ENCODE measurements at regions not wholly inside any gene's neighbourhood (a gene's known extent, or its start where the extent isn't known, plus 50 kb on each side); places are given as distances from the start of the nearest gene placed in this dataset.

DNA sequence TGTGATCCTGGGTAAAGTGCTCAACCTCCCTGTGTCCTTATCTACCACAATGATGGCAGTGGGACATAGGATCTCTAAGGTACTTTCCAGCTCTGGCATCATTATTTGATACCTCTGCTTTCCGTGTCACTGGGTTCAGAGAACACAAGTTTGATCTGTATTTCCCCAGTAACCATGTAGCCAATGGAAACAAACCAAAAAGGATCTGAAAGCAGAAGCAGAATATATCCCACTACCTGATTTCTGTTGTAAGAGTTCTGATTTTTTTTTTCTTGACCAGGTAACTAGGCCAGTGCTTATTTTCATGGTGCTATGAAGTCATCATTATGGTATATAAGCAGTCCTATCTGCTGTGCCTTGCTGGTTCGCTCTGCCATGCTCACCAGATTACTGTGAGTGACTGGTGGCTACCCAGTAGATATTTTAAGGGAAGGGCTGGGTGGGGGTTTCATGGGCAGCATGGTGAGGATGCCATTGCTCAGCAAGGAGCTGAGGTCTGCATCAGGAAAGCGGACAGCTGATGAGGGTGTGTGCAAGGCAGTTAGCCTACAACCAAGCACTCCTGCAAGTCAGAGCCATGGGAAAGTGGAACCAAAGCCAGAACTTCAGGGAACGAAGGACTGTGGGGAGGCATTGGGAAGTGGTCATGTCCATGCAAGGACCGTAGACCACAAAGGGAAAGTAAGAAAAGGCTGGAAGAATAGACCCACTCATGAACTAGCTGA is 104.9 kb upstream of the EDEM3 start:
- H3K27me3 ChIP-seq: no peaks in the 10 kb centered on the region
- H3K4me3 ChIP-seq: no peak overlapping the region
- DNase-seq: no peak
- TF ChIP-seq, protein P1, sequence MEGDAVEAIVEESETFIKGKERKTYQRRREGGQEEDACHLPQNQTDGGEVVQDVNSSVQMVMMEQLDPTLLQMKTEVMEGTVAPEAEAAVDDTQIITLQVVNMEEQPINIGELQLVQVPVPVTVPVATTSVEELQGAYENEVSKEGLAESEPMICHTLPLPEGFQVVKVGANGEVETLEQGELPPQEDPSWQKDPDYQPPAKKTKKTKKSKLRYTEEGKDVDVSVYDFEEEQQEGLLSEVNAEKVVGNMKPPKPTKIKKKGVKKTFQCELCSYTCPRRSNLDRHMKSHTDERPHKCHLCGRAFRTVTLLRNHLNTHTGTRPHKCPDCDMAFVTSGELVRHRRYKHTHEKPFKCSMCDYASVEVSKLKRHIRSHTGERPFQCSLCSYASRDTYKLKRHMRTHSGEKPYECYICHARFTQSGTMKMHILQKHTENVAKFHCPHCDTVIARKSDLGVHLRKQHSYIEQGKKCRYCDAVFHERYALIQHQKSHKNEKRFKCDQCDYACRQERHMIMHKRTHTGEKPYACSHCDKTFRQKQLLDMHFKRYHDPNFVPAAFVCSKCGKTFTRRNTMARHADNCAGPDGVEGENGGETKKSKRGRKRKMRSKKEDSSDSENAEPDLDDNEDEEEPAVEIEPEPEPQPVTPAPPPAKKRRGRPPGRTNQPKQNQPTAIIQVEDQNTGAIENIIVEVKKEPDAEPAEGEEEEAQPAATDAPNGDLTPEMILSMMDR (IDR thresholded peaks at IDR 0.05): no peak
- TF ChIP-seq POLR2AphosphoS5 (IDR thresholded peaks at IDR 0.05): no peak
- TF ChIP-seq POLR2A (IDR thresholded peaks at IDR 0.05): no peak
- TF ChIP-seq EP300 (IDR thresholded peaks at IDR 0.05): no peak
- peak overlapping the region in 1 of 5 donors; percentile 40 for H3K27ac ChIP-seq
- no peaks in the 10 kb centered on the region for H3K36me3 ChIP-seq
- intact Hi-C loops (cut with DNase I; ENCODE audit: low total_unique reads): no loop called here
- no peaks in the 10 kb centered on the region for H3K9me3 ChIP-seq
- WGBS, 5 donors: 93 to 97% (median 95%) methylated on average over 5 of the region's 5 CpGs
- peaks cover 8 to 49% (median 28%) of the 10 kb centered on the region in 4 donors for H3K4me1 ChIP-seq

DNA sequence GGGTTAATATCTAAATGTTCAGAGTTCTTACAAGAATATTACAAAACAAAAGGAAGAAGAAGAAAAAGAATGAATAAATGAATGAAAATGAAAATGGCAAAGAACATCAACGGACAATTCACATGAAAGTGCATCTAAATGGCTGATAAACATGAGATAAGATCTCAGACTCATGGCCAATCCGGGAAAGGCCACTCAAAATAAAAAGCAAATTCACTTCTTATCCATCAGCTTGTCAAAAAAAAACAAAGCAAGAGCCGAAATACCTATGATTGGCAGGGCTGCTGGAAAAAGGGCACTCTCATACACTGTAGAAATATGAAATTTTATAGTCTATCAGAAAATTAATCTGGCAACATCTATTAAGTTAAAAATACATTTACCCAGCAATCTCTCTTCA is 103.6 kb upstream of the EDEM3 start:
- Histone ChIP-seq H3K36me3 (no peaks in the 10 kb centered on the region), H3K27ac (no peak overlapping the region), H3K9me3 (no peaks in the 10 kb centered on the region), H3K4me1 (peaks cover 8 to 48% (median 24%) of the 10 kb centered on the region in 4 donors), H3K27me3 (no peaks in the 10 kb centered on the region), H3K4me3 (no peak overlapping the region)
- intact Hi-C loops (cut with DNase I; ENCODE audit: low total_unique reads): no loop called here
- no peak for TF ChIP-seq EP300 (IDR thresholded peaks at IDR 0.05)
- no peak for TF ChIP-seq POLR2AphosphoS5 (IDR thresholded peaks at IDR 0.05)
- no peak for TF ChIP-seq POLR2A (IDR thresholded peaks at IDR 0.05)
- TF ChIP-seq, protein P1 (IDR thresholded peaks at IDR 0.05): no peak
- WGBS, 5 donors: 39 to 53% (median 42%) methylated on average over 3 of the region's 3 CpGs
- DNase-seq: no peak

DNA sequence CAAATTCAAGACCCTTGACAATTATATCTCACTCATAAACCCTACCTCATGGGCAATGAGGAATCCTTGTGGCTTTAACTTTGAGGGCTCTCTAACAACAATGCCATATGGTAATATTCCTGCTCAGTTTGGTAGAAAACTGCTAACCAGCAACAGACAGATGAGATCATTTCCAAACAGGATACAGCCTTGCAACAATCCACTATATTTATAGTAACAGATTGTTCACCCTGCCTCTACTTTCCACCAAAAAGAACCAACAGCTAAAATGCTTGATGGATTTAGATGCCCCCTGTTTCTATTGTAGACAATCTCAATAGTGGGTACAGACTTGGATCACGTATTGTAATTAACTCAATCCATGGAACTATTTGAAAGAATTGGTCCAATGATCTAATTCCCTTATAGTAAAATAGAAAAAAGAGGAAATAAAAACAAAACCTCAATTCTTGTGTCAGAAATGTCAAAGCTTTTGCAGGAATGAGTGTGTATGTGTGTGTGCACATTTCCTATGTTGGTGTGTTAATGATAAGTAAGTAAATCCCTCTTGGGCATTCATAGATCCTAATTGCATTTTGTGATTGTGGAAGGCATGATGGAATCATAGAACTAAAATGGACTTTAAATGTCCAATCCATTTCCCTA is 100.0 kb upstream of the EDEM3 start:
- 59 to 88% (median 85%) methylated on average over 1 of the region's 1 CpG for WGBS, 5 donors
- intact Hi-C loops (cut with DNase I; ENCODE audit: low total_unique reads): no loop called here
- Histone ChIP-seq H3K27ac (no peak overlapping the region), H3K4me3 (no peak overlapping the region), H3K4me1 (peaks cover 0 to 14% (median 0%) of the 10 kb centered on the region in 4 donors), H3K27me3 (no peaks in the 10 kb centered on the region), H3K36me3 (no peaks in the 10 kb centered on the region), H3K9me3 (no peaks in the 10 kb centered on the region)
- TF ChIP-seq EP300 (IDR thresholded peaks at IDR 0.05) (no peak), POLR2A (IDR thresholded peaks at IDR 0.05) (no peak), POLR2AphosphoS5 (IDR thresholded peaks at IDR 0.05) (no peak)
- DNase-seq: no peak

DNA sequence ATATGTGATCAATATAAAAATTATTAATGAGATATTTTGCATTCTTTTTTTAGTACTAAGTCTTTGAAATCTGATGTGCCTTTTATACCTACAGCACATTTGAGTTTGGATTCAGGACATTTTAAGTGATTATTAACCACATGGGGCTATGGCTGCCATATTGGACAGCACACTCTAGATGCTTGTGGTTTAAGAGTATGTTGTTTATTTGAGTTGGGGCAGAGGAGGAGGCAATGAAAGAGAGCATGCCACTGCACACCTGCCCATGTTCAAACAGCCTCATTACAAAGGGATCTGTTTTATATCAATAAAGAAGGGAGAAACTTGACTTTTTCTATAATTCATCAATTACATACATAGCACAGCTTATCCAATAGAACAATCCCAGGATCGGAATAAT is 99.4 kb upstream of the EDEM3 start:
- Histone ChIP-seq H3K4me1 (peaks cover 0 to 9% (median 0%) of the 10 kb centered on the region in 4 donors), H3K36me3 (no peaks in the 10 kb centered on the region), H3K27me3 (no peaks in the 10 kb centered on the region), H3K9me3 (no peaks in the 10 kb centered on the region), H3K27ac (no peak overlapping the region), H3K4me3 (no peak overlapping the region)
- 87 to 100% (median 95%) methylated on average over 1 of the region's 1 CpG for WGBS, 5 donors
- DNase-seq: no peak
- intact Hi-C loops (cut with DNase I; ENCODE audit: low total_unique reads): no loop called here
- no peak for TF ChIP-seq POLR2AphosphoS5 (IDR thresholded peaks at IDR 0.05)
- TF ChIP-seq POLR2A (IDR thresholded peaks at IDR 0.05): no peak
- no peak for TF ChIP-seq EP300 (IDR thresholded peaks at IDR 0.05)
- TF ChIP-seq, protein P1 (IDR thresholded peaks at IDR 0.05): no peak

Data from stomach (tissue), 8 donors.